ENCODE measurements at regions not wholly inside any gene's neighbourhood (a gene's known extent, or its start where the extent isn't known, plus 50 kb on each side); places are given as distances from the start of the nearest gene placed in this dataset.
A peak's percentile ranks its signal among the peaks of the same experiment; 100 is the strongest.

DNA sequence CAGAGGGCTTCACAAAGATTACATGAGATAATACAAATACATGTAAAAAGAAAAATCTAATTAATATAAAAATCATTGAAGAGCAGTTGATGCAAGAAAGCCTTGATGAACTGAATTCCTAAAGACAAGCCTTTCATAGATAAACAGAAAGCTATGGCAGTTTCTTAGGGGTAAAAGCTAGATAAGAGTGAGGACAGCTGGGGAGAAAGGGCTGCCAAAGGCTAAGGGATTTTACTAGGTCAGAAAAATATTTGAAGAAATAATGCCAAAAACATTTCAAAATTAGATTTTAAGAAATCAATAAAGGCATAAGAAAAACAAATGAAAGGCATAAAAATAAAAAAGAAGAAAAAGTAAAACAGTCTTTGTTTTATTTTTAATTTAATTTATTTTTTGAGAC is 107.9 kb upstream of the ZNF366 start:
- DNase-seq: no peak

GRCh38 chr5:72613515-72613914 is 106.3 kb upstream of the ZNF366 start:
- DNase-seq: no peak

DNA sequence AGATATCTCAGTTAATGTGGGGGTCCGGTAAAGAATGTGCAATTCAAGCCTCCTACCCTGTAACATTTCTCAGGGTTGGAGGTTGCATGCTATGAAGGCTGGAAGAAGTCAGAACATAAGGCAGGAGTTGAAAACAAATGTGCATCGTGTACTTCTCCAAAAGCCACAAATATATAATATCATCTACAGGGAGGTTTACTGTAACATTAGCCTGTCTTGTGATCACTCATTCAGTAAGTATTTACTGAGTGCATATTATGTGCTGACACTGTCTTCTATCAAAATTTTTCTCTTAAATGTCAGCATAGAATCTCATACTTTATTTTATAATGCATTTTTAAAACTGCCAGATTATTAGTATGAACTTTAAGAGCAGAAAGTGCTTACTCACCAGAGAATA is 105.6 kb upstream of the ZNF366 start:
- DNase-seq: no peak

GRCh38 chr5:72611118-72611730 is 104.0 kb upstream of the ZNF366 start:
- peak; percentile 67 for DNase-seq

- no peak for DNase-seq
Observed at GRCh38 chr5:72608926-72609325, 101.7 kb upstream of the ZNF366 start.

DNA sequence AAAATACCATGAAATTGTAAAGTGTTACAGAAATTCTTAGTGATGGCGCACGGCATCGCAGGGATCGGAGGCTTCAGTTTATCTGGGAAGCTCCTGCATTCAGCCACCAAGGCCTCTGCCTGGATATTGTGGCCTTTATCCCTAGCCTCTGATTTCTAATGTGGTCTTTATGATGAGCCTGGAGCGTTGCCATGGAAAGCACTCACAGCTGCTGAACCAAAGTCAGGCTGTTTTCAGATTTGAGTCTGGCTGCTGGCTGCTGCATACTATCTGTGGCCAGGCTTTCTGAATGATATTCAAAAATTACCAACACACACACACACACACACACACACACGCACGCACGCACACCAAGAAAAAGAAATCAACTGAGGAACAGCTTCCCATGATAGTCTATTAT is 101.1 kb upstream of the ZNF366 start:
- DNase-seq: no peak

DNA sequence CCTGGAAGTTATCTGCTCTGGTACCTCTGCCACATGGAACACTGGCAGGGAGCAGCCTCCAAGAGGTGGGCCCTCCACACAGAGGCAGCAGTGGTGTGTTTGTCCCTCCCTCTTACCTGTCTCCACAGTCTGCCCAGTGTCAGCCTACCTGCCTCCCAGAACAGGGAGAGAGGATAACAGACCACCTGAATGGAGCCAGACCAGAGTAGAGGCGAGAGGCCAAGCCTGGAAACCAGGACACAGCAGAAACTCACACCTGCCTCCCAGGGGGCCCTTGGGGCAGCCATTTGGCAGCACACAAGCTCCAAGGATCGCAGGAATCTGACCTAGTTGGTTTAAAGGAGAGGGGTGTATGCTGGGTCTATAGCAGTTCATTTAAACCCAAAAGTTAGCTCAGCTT is 100.2 kb upstream of the ZNF366 start:
- no peak for DNase-seq

- DNase-seq: no peak
Observed at GRCh38 chr5:72606525-72606924, 99.3 kb upstream of the ZNF366 start.

GRCh38 chr5:72605632-72606031 is 98.4 kb upstream of the ZNF366 start:
- DNase-seq: no peak

DNA sequence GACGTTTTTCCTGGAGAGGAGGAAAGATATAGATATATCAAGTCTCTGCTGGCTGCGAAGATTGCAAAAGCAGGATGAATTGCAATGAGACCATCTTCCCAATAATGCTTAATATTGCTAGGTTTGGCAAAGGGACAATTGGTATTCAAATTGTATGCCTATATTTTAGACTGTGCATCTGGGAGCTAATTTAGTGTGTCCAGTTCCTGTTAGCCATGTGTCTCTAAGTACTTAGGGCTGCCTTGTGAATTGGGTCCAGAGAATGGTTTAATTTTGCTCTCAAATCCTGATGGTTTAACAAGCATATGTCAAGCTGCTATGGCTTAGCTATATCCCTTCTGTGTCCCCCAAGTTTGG is 97.6 kb upstream of the ZNF366 start:
- DNase-seq: no peak

- no peak for DNase-seq
Observed at GRCh38 chr5:72604111-72604797, 97.0 kb upstream of the ZNF366 start.

GRCh38 chr5:72602696-72603685 is 95.8 kb upstream of the ZNF366 start:
- no peak for DNase-seq

DNA sequence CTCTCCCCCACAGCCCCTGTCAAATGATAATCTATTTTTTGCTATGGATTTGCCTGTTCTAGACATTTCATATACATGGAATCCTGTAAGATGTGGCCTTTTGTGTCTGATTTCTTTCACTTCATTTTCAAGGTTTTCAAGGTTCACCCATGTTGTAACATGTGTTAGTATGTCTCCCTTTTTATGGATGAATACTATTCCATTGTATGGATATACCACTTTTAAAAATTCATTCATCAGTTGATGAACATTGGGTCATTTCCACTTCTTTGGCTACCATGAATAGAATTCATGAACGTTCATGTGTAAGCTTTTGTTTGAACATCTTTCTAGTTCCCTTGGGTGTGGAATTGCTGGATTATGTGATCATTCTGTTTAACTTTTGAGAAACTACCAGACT is 94.7 kb upstream of the ZNF366 start:
- DNase-seq: no peak

GRCh38 chr5:72600391-72600981 is 93.3 kb upstream of the ZNF366 start:
- DNase-seq: no peak

DNA sequence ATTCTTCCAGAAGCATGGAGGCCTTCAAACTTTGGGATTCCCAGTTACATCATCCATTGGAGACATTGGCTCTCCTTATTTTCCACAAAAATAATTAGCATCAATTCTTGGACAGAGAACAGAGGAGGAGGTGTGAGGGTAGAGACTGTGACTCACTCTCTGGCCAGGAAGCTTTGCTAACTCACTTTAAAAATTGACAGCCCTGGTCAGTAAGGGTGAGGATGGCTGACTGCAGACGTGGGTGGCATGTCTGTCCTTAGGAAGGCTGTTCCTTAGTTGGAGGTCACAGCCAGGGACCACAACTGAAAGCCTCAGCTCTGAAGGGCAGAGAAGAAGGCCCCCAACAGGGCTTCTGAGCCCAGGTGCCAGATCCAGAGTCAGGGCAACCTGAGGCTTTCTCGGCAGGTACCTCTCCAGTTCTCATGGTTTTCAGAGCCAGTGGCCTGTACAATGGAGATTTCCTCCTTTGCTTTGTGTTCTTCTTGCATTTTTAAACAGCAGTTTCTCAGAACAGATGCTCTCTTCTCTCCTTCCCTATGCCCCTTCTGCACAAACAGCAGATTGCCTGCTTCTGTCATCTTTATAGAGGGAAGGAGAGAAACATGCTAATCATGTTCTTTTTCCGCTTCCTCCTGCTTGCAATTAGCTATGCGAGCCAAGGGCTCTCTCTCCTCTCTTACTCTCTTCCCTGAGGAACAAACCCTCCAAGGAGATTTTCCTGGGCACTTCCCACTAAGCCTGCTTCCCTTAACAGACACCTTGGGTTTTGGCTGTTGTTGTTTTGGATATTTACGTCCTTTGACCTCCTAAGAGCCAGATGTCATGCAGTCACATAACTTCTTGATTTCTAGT is 92.5 kb upstream of the ZNF366 start:
- no peak for DNase-seq

DNA sequence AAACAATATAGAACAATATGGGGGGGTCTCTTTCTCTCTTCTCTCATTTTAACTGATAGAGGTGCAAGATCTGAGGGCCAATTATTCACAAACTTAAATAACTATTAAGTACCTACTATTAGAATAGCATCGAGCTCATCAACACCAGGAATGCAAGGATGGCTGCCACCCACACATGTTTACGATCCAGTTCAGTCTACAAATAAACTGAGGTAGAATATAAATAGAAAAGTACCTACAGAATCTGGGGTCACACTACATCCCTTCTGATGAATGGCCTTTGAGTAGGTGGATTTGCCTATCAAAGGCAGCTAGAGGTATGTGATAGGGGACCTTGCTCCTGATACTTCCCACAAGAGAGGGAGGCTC is 91.8 kb upstream of the ZNF366 start:
- DNase-seq: no peak

- no peak for DNase-seq
Observed at GRCh38 chr5:72598401-72599064, 91.3 kb upstream of the ZNF366 start.

GRCh38 chr5:72597456-72597948 is 90.3 kb upstream of the ZNF366 start:
- no peak for DNase-seq

DNA sequence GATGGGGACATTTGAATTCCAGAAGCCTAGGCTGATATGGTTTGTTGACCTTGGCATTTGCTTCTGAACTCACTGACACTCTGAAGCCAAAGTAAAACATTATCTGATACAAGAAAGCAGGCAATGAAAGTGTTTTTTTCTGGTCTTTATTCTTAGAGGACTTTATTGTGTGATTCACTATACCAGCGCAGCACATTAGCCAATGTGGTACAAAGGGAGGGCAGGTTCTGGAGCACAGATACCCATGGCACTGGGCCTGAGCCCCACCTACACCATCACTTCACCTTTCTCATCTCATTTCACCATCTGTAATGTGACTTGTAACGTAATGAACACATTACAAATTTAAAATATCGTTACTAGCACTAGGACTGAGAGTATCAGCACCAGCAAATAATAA is 89.7 kb upstream of the ZNF366 start:
- DNase-seq: no peak

GRCh38 chr5:72588640-72589039 is 81.4 kb upstream of the ZNF366 start:
- no peak for DNase-seq

GRCh38 chr5:72587661-72588308 is 80.6 kb upstream of the ZNF366 start:
- no peak for DNase-seq
